H1 (cell line): ENCODE measurements at regions not wholly inside any gene's neighbourhood (a gene's known extent, or its start where the extent isn't known, plus 50 kb on each side); places are given as distances from the start of the nearest gene placed in this dataset.
"Not testable (repeated sequence)": the region's sequence is repeated elsewhere in the genome, so short reads cannot be mapped to it uniquely, and the experiment has no call there.

ENCODE experiments used
- CTCF ChIA-PET: fragments of 300-600 bp; sonication (Branson Sonifier 250); formaldehyde crosslinking; loops from one replicate; lab custom pipeline; 2021; ENCODE audit not compliant: partially characterized antibody; lab: Charles Lee
- POLR2A ChIA-PET: fragments of 300-600 bp; sonication (Branson Sonifier 250); formaldehyde crosslinking; loops from one replicate; lab custom pipeline; 2021; ENCODE audit warnings: inconsistent platforms; ENCODE audit not compliant: partially characterized antibody; lab: Charles Lee
- DNase-seq, 2 experiments: peaks; one replicate each; pipeline versions ENCODE4 v3.0.0 to v3.0.0-alpha.2; 2010 to 2022; ENCODE audit warnings: low spot score in 2 of 2, low read depth in 1 of 2, mixed read lengths in 1 of 2
- FAIRE-seq: peaks from 2 replicates; lab custom pipeline; 2011; peaks lifted over from hg19 to GRCh38; lab: Jason Lieb, UNC
- H2AFZ ChIP-seq: 2 replicates; pipeline ENCODE4 v1.8.1; 2012; ENCODE audit warnings: low read length, inconsistent platforms
- H2AK5ac ChIP-seq: 2 replicates; pipeline ENCODE4 v1.6.1; 2013; ENCODE audit warnings: low read depth, low read length
- H2BK120ac ChIP-seq: replicated peaks from 2 replicates; pipeline ENCODE3; 2013; ENCODE audit warnings: low read depth, low read length, inconsistent platforms
- H2BK12ac ChIP-seq: 2 replicates; pipeline ENCODE4 v1.6.1; 2013; ENCODE audit warnings: low read depth, low read length
- H2BK15ac ChIP-seq: 2 replicates; pipeline ENCODE4 v1.6.1; 2013; ENCODE audit warnings: low read length
- H2BK20ac ChIP-seq: 2 replicates; pipeline ENCODE4 v1.6.1; 2013; ENCODE audit warnings: low read length
- H2BK5ac ChIP-seq: 2 replicates; pipeline ENCODE4 v1.6.1; 2013; ENCODE audit warnings: low read depth, low read length
- H3K14ac ChIP-seq: 2 replicates; pipeline ENCODE4 v1.6.1; 2013; ENCODE audit warnings: inconsistent platforms; ENCODE audit not compliant: insufficient read length
- H3K18ac ChIP-seq: 2 replicates; pipeline ENCODE4 v1.6.1; 2013; ENCODE audit warnings: low read length; ENCODE audit errors: extremely low read depth
- H3K23ac ChIP-seq: 2 replicates; pipeline ENCODE4 v1.6.1; 2013; ENCODE audit warnings: inconsistent platforms; ENCODE audit not compliant: insufficient read length
- H3K23me2 ChIP-seq: 2 replicates; pipeline ENCODE4 v1.6.1; 2013; ENCODE audit warnings: low read depth, low read length
- H3K27ac ChIP-seq: 2 replicates; pipeline ENCODE4 v1.6.1; 2011; ENCODE audit warnings: low read depth, low read length, inconsistent platforms
- H3K27me3 ChIP-seq, 4 experiments: replicated peaks in 1 of 4; 1 replicate in 1 of 4; 2 replicates in 3 of 4; pipeline versions ENCODE4 v1.6.1 to v1.8.1; 2011 to 2013; ENCODE audit warnings: low read length in 3 of 4, mild to moderate bottlenecking in 3 of 4, inconsistent platforms in 2 of 4, mixed read lengths in 2 of 4, moderate library complexity in 1 of 4; ENCODE audit not compliant: control insufficient read depth in 3 of 4, insufficient read depth in 3 of 4; ENCODE audit errors: extremely low read depth in 1 of 4
- H3K36me3 ChIP-seq, 4 experiments: 2 replicates each; pipeline versions ENCODE4 v1.6.1 to v1.8.1; 2011 to 2013; ENCODE audit warnings: mild to moderate bottlenecking in 4 of 4, low read length in 3 of 4, moderate library complexity in 2 of 4, control low read depth in 1 of 4, inconsistent platforms in 1 of 4; ENCODE audit not compliant: insufficient read depth in 4 of 4, control insufficient read depth in 2 of 4
- H3K4ac ChIP-seq: replicated peaks from 2 replicates; pipeline ENCODE3; 2013; ENCODE audit warnings: low read length, low read depth, mixed read lengths, inconsistent platforms; ENCODE audit not compliant: insufficient read length
- H3K4me1 ChIP-seq, 4 experiments: replicated peaks in 1 of 4; 1 replicate in 1 of 4; 2 replicates in 3 of 4; pipeline versions ENCODE4 v1.6.1 to v1.8.1; 2011 to 2013; ENCODE audit warnings: low read length in 3 of 4, inconsistent platforms in 2 of 4, mixed read lengths in 1 of 4; ENCODE audit not compliant: insufficient read depth in 4 of 4, control insufficient read depth in 3 of 4
- H3K4me2 ChIP-seq, 2 experiments: 2 replicates each; pipeline versions ENCODE4 v1.6.1 to v1.8.1; 2011 to 2013; ENCODE audit warnings: low read depth in 2 of 2, low read length in 2 of 2, control low read depth in 1 of 2, inconsistent platforms in 1 of 2, mild to moderate bottlenecking in 1 of 2; ENCODE audit not compliant: insufficient read depth in 1 of 2
- H3K4me3 ChIP-seq, 4 experiments: fragments of 200-600, 300-600 bp in 1 of 4; sonication (generic), shearing (Covaris generic), sonication (Bioruptor Twin) in 1 of 4; 2 replicates each; pipeline versions ENCODE4 v1.5.1 to v1.8.1; 2011 to 2016; ENCODE audit warnings: low read length in 4 of 4, low read depth in 3 of 4, control low read depth in 2 of 4, inconsistent platforms in 2 of 4, mild to moderate bottlenecking in 2 of 4, mixed read lengths in 1 of 4, moderate library complexity in 1 of 4; ENCODE audit not compliant: insufficient read depth in 2 of 4; ENCODE audit errors: extremely low read depth in 1 of 4
- H3K56ac ChIP-seq: replicated peaks from 2 replicates; pipeline ENCODE3; 2013; ENCODE audit warnings: low read depth, mild to moderate bottlenecking, mixed read lengths, low read length, inconsistent platforms; ENCODE audit not compliant: insufficient read length
- H3K79me1 ChIP-seq: 2 replicates; pipeline ENCODE4 v1.6.1; 2013; ENCODE audit warnings: low read depth, low read length, control low read depth
- H3K79me2 ChIP-seq, 2 experiments: 2 replicates each; pipeline versions ENCODE4 v1.6.1 to v1.8.1; 2012 to 2013; ENCODE audit warnings: low read length in 2 of 2, mild to moderate bottlenecking in 2 of 2, inconsistent platforms in 1 of 2; ENCODE audit not compliant: insufficient read depth in 2 of 2, control insufficient read depth in 1 of 2
- H3K9ac ChIP-seq, 4 experiments: replicated peaks in 1 of 4; 1 replicate in 1 of 4; 2 replicates in 3 of 4; pipeline versions ENCODE4 v1.6.1 to v1.8.1; 2011 to 2013; ENCODE audit warnings: low read depth in 3 of 4, low read length in 3 of 4, control low read depth in 2 of 4, mild to moderate bottlenecking in 2 of 4, moderate library complexity in 2 of 4, inconsistent platforms in 1 of 4; ENCODE audit errors: extremely low read depth in 1 of 4
- H3K9me3 ChIP-seq, 2 experiments: 2 replicates each; pipeline versions ENCODE4 v1.6.1 to v1.8.1; 2012 to 2013; ENCODE audit warnings: mild to moderate bottlenecking in 2 of 2, moderate library complexity in 2 of 2, control low read depth in 1 of 2, inconsistent platforms in 1 of 2, low read depth in 1 of 2, low read length in 1 of 2, mixed read lengths in 1 of 2; ENCODE audit not compliant: insufficient read depth in 2 of 2
- H4K20me1 ChIP-seq, 2 experiments: replicated peaks in 1 of 2; 2 replicates each; pipeline versions ENCODE3 to v1.8.1; 2011 to 2013; ENCODE audit warnings: inconsistent platforms in 2 of 2, low read length in 2 of 2, mild to moderate bottlenecking in 1 of 2; ENCODE audit not compliant: insufficient read depth in 2 of 2, control insufficient read depth in 1 of 2
- H4K5ac ChIP-seq: 2 replicates; pipeline ENCODE4 v1.6.1; 2013; ENCODE audit warnings: low read length, low read depth, mixed read lengths, inconsistent platforms; ENCODE audit not compliant: insufficient read length
- H4K8ac ChIP-seq: 2 replicates; pipeline ENCODE4 v1.8.0; 2013; ENCODE audit warnings: mild to moderate bottlenecking, moderate library complexity, low read length, inconsistent platforms; ENCODE audit not compliant: insufficient read depth; ENCODE audit errors: extremely low read depth
- H4K91ac ChIP-seq: replicated peaks from 2 replicates; pipeline ENCODE3; 2013; ENCODE audit warnings: low read length, mixed read lengths, inconsistent platforms; ENCODE audit not compliant: insufficient read length
- WGBS, 2 experiments: shearing (Covaris generic) in 1 of 2; methylation state at CpG; one replicate each; pipeline versions ENCODE4 v1.1.6 to v1.1.7; 2013 to 2015; ENCODE audit warnings: low lambda C conversion rate in 2 of 2, mixed read lengths in 2 of 2, inconsistent platforms in 1 of 2, low coverage in 1 of 2, missing lambda C conversion rate in 1 of 2; ENCODE audit not compliant: insufficient replicate concordance in 2 of 2, insufficient coverage in 1 of 2, insufficient read length in 1 of 2; ENCODE audit errors: extremely low coverage in 1 of 2, missing lambda C conversion rate in 1 of 2; 5-methylcytosine and 5-hydroxymethylcytosine counted together

- H3K36me3 ChIP-seq = not testable (repeated sequence)
- WGBS, 2 experiments = 85% methylated on average over 1 of the region's 1 CpG; no CpG with 5 or more reads in 1 of the 2 experiments
Observed at GRCh38 chr5:34339408-34340001, 296.5 kb upstream of the C1QTNF3 start.

GRCh38 chr5:34354440-34354839 lies 301.7 kb upstream of the RAI14 start:
- H2BK20ac ChIP-seq, H3K79me1 ChIP-seq, H3K18ac ChIP-seq, DNase-seq, H4K8ac ChIP-seq, H3K23me2 ChIP-seq, CTCF ChIA-PET, H3K4me2 ChIP-seq, H3K9ac ChIP-seq, H3K4ac ChIP-seq, H3K56ac ChIP-seq, H4K5ac ChIP-seq, H4K20me1 ChIP-seq, H2AFZ ChIP-seq, H3K36me3 ChIP-seq, H3K9me3 ChIP-seq, H2AK5ac ChIP-seq, H3K4me1 ChIP-seq, H4K91ac ChIP-seq, H3K27me3 ChIP-seq, H3K79me2 ChIP-seq, H2BK15ac ChIP-seq, H3K27ac ChIP-seq, H2BK120ac ChIP-seq, H2BK12ac ChIP-seq, H2BK5ac ChIP-seq, H3K4me3 ChIP-seq, POLR2A ChIA-PET, FAIRE-seq, H3K14ac ChIP-seq, H3K23ac ChIP-seq: not testable (repeated sequence)
- WGBS, 2 experiments = 85% methylated on average over 2 of the region's 2 CpGs; no CpG with 5 or more reads in 1 of the 2 experiments

More at GRCh38 chr5:34339408-34340001, 296.5 kb upstream of the C1QTNF3 start:
- H3K27ac ChIP-seq, H2AFZ ChIP-seq, H3K9ac ChIP-seq, H2BK12ac ChIP-seq, H3K56ac ChIP-seq, DNase-seq, H3K79me2 ChIP-seq, H2BK120ac ChIP-seq, H3K27me3 ChIP-seq, H3K14ac ChIP-seq, H2BK15ac ChIP-seq, CTCF ChIA-PET, H4K20me1 ChIP-seq, H3K4me1 ChIP-seq, H2BK5ac ChIP-seq, H3K79me1 ChIP-seq, H2BK20ac ChIP-seq, H2AK5ac ChIP-seq, H3K23me2 ChIP-seq, H3K4ac ChIP-seq, POLR2A ChIA-PET, H3K18ac ChIP-seq, H3K9me3 ChIP-seq, H3K23ac ChIP-seq, H4K5ac ChIP-seq, H4K91ac ChIP-seq, H4K8ac ChIP-seq, H3K4me2 ChIP-seq, H3K4me3 ChIP-seq: not testable (repeated sequence)
- FAIRE-seq = peak; percentile 77
